Right lobe of liver (tissue), 4 donors: ENCODE measurements at regions not wholly inside any gene's neighbourhood (a gene's known extent, or its start where the extent isn't known, plus 50 kb on each side); places are given as distances from the start of the nearest gene placed in this dataset.

Experiments
- CTCF ChIP-seq, 4 donors: fragments of 200-600 bp in 3 of 4; fragments of 450-650 bp in 1 of 4; IDR thresholded peaks; one replicate each; pipeline versions ENCODE4 v1.5.1 to v1.8.0; 2016 to 2022; ENCODE audit warnings: antibody characterized with exemption in 4 of 4, mild to moderate bottlenecking in 2 of 4
- POLR2A ChIP-seq: fragments of 450-650 bp; IDR thresholded peaks from one replicate; pipeline ENCODE4 v1.6.1; 2017; ENCODE audit warnings: antibody characterized with exemption, mild to moderate bottlenecking
- donor health status: DM: no; HTN: no; CAD: no.
- donor health status: DM: no; HTN: no; CAD: no.
- donor health status: DM: no; HTN: yes; CAD: no.

- TF ChIP-seq POLR2A (no peak), CTCF (IDR thresholded peaks at IDR 0.05) (no peak)
These were observed 326.7 kb downstream of the MTX2 start for GRCh38 chr2:176595986-176596385.
